ENCODE measurements at regions not wholly inside any gene's neighbourhood (a gene's known extent, or its start where the extent isn't known, plus 50 kb on each side); places are given as distances from the start of the nearest gene placed in this dataset.

DNA sequence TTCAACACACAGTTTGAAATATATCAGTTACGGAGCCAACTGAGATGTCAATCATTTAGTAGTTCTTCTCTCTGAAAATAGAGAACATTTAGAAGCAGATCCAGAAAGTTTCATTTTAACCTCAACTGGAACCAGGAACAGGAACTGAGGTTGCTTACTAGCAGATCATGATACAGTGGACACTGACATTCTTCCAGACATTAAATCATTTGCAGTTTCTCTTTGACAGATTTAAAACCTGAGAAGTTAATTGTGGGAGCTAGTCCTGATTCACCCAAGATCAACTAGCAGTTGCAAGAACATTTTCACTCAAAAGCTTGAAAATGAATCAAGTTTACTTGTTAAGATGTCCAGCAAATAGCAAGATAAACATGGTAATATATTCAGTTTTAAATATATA lies 135.4 kb downstream of the SLC17A6 start:
- Mint-ChIP-seq H3K27ac (no peak overlapping the region), H3K9me3 (no peaks in the 10 kb centered on the region), H3K27me3 (ENCODE audit: insufficient read depth, low read depth) (no peaks in the 10 kb centered on the region), H3K36me3 (no peaks in the 10 kb centered on the region), H3K4me3 (no peak overlapping the region), H3K4me1 (no peaks in the 10 kb centered on the region)
- no peaks in the 10 kb centered on the region for H3F3A ChIP-seq (ENCODE audit: low read depth)
- DNase-seq (ENCODE audit: low spot score), result no peak
- H3K4me2 ChIP-seq, result no peak overlapping the region
- H2AFZ ChIP-seq (replicated peaks), result no peak overlapping the region
- no peak overlapping the region for H3K27ac ChIP-seq
- H3K27me3 ChIP-seq, result no peaks in the 10 kb centered on the region
- H3K4me3 ChIP-seq, result no peak overlapping the region
- H3K4me1 ChIP-seq, result no peaks in the 10 kb centered on the region
- H3K79me2 ChIP-seq (ENCODE audit: low read depth), result no peaks in the 10 kb centered on the region
- H4K20me1 ChIP-seq (ENCODE audit: low read depth), result no peaks in the 10 kb centered on the region
- no peak for TF ChIP-seq EZH2phosphoT487 (IDR thresholded peaks at IDR 0.05)
- TF ChIP-seq, protein P1, sequence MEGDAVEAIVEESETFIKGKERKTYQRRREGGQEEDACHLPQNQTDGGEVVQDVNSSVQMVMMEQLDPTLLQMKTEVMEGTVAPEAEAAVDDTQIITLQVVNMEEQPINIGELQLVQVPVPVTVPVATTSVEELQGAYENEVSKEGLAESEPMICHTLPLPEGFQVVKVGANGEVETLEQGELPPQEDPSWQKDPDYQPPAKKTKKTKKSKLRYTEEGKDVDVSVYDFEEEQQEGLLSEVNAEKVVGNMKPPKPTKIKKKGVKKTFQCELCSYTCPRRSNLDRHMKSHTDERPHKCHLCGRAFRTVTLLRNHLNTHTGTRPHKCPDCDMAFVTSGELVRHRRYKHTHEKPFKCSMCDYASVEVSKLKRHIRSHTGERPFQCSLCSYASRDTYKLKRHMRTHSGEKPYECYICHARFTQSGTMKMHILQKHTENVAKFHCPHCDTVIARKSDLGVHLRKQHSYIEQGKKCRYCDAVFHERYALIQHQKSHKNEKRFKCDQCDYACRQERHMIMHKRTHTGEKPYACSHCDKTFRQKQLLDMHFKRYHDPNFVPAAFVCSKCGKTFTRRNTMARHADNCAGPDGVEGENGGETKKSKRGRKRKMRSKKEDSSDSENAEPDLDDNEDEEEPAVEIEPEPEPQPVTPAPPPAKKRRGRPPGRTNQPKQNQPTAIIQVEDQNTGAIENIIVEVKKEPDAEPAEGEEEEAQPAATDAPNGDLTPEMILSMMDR (IDR thresholded peaks at IDR 0.05), result no peak
- no peak for TF ChIP-seq EZH2 (IDR thresholded peaks at IDR 0.05)
- no peaks in the 10 kb centered on the region for H3K9me3 ChIP-seq (ENCODE audit: low read depth)
- H3K9ac ChIP-seq, result no peak overlapping the region
- H3K36me3 ChIP-seq, result no peaks in the 10 kb centered on the region

DNA sequence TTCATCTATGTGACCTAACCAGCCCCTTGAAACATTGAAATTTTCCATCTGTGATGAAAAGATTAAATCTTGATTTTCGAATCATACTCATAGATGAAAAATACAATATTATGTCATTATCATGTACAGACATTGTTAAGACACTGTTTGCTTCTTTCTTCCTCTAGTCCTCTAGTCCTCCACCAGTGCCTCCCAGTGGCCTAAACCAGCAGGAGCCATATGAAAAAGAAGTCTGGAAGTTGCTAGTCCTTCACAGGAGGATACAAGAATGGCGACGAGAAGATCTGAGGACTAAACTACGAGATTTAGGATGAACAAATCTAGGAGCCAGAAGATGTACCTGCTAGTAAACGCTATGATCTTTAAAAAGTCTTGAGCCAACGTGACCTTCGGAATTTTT lies 134.1 kb downstream of the SLC17A6 start:
- Histone ChIP-seq H3F3A (ENCODE audit: low read depth) (no peaks in the 10 kb centered on the region), H3K36me3 (no peaks in the 10 kb centered on the region), H3K4me2 (no peak overlapping the region), H3K9me3 (ENCODE audit: low read depth) (no peaks in the 10 kb centered on the region), H3K27ac (no peak overlapping the region), H3K9ac (no peak overlapping the region), H3K27me3 (no peaks in the 10 kb centered on the region), H3K4me3 (no peak overlapping the region), H4K20me1 (ENCODE audit: low read depth) (no peaks in the 10 kb centered on the region), H3K79me2 (ENCODE audit: low read depth) (no peaks in the 10 kb centered on the region), H3K4me1 (no peaks in the 10 kb centered on the region), H2AFZ (replicated peaks) (no peak overlapping the region)
- Mint-ChIP-seq H3K4me1 (no peaks in the 10 kb centered on the region), H3K27ac (no peak overlapping the region), H3K9me3 (no peaks in the 10 kb centered on the region), H3K4me3 (no peak overlapping the region), H3K27me3 (ENCODE audit: insufficient read depth, low read depth) (no peaks in the 10 kb centered on the region), H3K36me3 (no peaks in the 10 kb centered on the region)
- no peak for TF ChIP-seq EZH2phosphoT487 (IDR thresholded peaks at IDR 0.05)
- TF ChIP-seq, protein P1 (IDR thresholded peaks at IDR 0.05), result peak; percentile 45
- DNase-seq (ENCODE audit: low spot score), result peak; percentile 13

DNA sequence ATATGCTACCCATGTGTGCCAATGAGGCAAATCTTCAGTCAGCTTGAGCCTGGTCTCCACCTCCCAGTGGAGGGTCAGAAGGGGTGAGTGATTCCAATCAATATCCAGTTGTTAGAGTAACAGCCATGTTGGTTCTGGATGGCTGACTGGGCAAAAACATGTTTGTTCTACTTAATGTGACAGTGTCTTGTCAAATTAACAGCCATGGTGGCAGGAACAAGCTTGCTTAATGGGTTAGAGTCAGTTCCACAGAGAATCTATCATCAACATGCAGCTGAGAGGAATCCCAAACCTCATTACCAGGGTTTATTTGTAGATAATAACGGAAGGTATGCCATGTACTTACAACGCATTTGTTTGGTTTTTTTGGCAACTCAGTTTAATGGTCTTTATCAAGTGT lies 133.2 kb downstream of the SLC17A6 start:
- no peak overlapping the region for H2AFZ ChIP-seq (replicated peaks)
- H3K27me3 Mint-ChIP-seq (ENCODE audit: insufficient read depth, low read depth), result no peaks in the 10 kb centered on the region

More for the DNA sequence above, 133.2 kb downstream of the SLC17A6 start:
- Mint-ChIP-seq H3K36me3 (no peaks in the 10 kb centered on the region), H3K4me3 (no peak overlapping the region), H3K9me3 (no peaks in the 10 kb centered on the region), H3K4me1 (peaks cover 3% of the 10 kb centered on the region), H3K27ac (no peak overlapping the region)
- H3K36me3 ChIP-seq, result no peaks in the 10 kb centered on the region
- no peak overlapping the region for H3K27ac ChIP-seq
- H4K20me1 ChIP-seq (ENCODE audit: low read depth), result no peaks in the 10 kb centered on the region
- no peaks in the 10 kb centered on the region for H3K9me3 ChIP-seq (ENCODE audit: low read depth)
- DNase-seq (ENCODE audit: low spot score), result no peak
- no peak overlapping the region for H3K4me2 ChIP-seq
- H3K4me1 ChIP-seq, result no peaks in the 10 kb centered on the region
- no peaks in the 10 kb centered on the region for H3K79me2 ChIP-seq (ENCODE audit: low read depth)
- H3K9ac ChIP-seq, result no peak overlapping the region
- H3F3A ChIP-seq (ENCODE audit: low read depth), result no peaks in the 10 kb centered on the region
- no peaks in the 10 kb centered on the region for H3K27me3 ChIP-seq
- H3K4me3 ChIP-seq, result no peak overlapping the region
- TF ChIP-seq, protein P1 (IDR thresholded peaks at IDR 0.05), result no peak
- TF ChIP-seq EZH2phosphoT487 (IDR thresholded peaks at IDR 0.05), result no peak
- TF ChIP-seq EZH2 (IDR thresholded peaks at IDR 0.05), result no peak

Data from neural progenitor cell (in vitro differentiated cells).